SU-DHL-6 (cell line): ENCODE measurements at regions not wholly inside any gene's neighbourhood (a gene's known extent, or its start where the extent isn't known, plus 50 kb on each side); places are given as distances from the start of the nearest gene placed in this dataset.

Experiments used
- CTCF ChIP-seq: fragments of 200-600 bp; sonication (generic); IDR thresholded peaks from one replicate; pipeline ENCODE4 v1.5.1; 2017; ENCODE audit warnings: antibody characterized with exemption, mild to moderate bottlenecking, low read length, moderate library complexity; ENCODE audit not compliant: insufficient read depth, poor library complexity, severe bottlenecking
- EZH2phosphoT487 ChIP-seq: fragments of 200-600 bp; sonication (generic), shearing (Covaris generic); conservative IDR thresholded peaks from 2 replicates; pipeline ENCODE4 v1.6.1; 2018; ENCODE audit warnings: mild to moderate bottlenecking, antibody characterized with exemption, low read length, moderate library complexity, mixed read lengths

- TF ChIP-seq CTCF (no peak), EZH2phosphoT487 (no peak)
Observed at GRCh38 chr6:144548536-144548935, 263.4 kb downstream of the UTRN start.
